HUES64 (cell line): ENCODE measurements at regions not wholly inside any gene's neighbourhood (a gene's known extent, or its start where the extent isn't known, plus 50 kb on each side); places are given as distances from the start of the nearest gene placed in this dataset.

Experiments
- H3K27ac ChIP-seq: 2 replicates; pipeline ENCODE4 v1.7.0; 2013; ENCODE audit warnings: low read depth, low read length, inconsistent platforms
- H3K27me3 ChIP-seq: 2 replicates; pipeline ENCODE4 v1.6.1; 2013; ENCODE audit warnings: mild to moderate bottlenecking, low read length; ENCODE audit not compliant: insufficient read depth
- H3K36me3 ChIP-seq: 2 replicates; pipeline ENCODE4 v1.6.1; 2013; ENCODE audit warnings: mild to moderate bottlenecking, low read length; ENCODE audit not compliant: insufficient read depth
- H3K4me1 ChIP-seq: 2 replicates; pipeline ENCODE4 v1.6.1; 2013; ENCODE audit warnings: mild to moderate bottlenecking, low read length, moderate library complexity; ENCODE audit not compliant: insufficient read depth
- H3K4me3 ChIP-seq: 2 replicates; pipeline ENCODE4 v1.5.1; 2013; ENCODE audit warnings: mild to moderate bottlenecking, low read length, moderate library complexity
- H3K9ac ChIP-seq: 2 replicates; pipeline ENCODE4 v1.6.1; 2013; ENCODE audit warnings: mild to moderate bottlenecking, low read depth, low read length
- H3K9me3 ChIP-seq: 2 replicates; pipeline ENCODE4 v1.6.1; 2013; ENCODE audit warnings: low read depth, low read length; ENCODE audit not compliant: insufficient read depth
- WGBS: fragments of 150-250, 120-280 bp; methylation state at CpG from one replicate; pipeline ENCODE4 v1.1.7; 2013; ENCODE audit warnings: missing lambda C conversion rate; 5-methylcytosine and 5-hydroxymethylcytosine counted together

- WGBS = 97% methylated on average over 2 of the region's 2 CpGs
- Histone ChIP-seq H3K9ac (no peak overlapping the region), H3K27ac (no peak overlapping the region)
Measured at GRCh38 chr6:51463321-51463720, 624.1 kb downstream of the PKHD1 start.

DNA sequence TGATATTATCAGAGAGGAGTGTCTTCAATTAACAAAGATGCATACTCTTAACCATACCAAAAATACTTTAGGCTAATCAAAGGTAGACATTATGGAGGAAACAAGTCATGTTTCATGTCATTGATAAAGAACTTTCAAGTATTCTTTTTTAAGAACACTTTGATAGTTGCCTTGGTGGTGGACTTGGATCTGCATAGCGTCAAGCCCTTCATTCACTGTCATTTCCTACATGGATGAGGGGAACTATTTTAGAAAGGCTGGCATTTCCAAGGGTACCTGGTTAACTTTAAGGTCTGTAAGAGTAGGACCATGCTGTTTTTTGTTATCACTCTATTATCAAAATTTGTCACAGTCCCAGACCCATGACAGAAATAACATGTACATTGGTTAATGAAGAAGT lies 622.5 kb downstream of the PKHD1 start:
- no peak overlapping the region for H3K4me3 ChIP-seq
- WGBS = 100% methylated on average over 1 of the region's 1 CpG
- peaks cover 5% of the 10 kb centered on the region; the same call in 1 of the 2 replicates for H3K4me1 ChIP-seq
- H3K36me3 ChIP-seq = no peaks in the 10 kb centered on the region
- H3K9ac ChIP-seq = no peak overlapping the region
- H3K27me3 ChIP-seq = no peaks in the 10 kb centered on the region
- no peaks in the 10 kb centered on the region for H3K9me3 ChIP-seq
- H3K27ac ChIP-seq = no peak overlapping the region

More at GRCh38 chr6:51463321-51463720, 624.1 kb downstream of the PKHD1 start:
- Histone ChIP-seq H3K4me1 (peaks cover 3% of the 10 kb centered on the region; the same call in 1 of the 2 replicates), H3K4me3 (no peak overlapping the region), H3K36me3 (no peaks in the 10 kb centered on the region), H3K27me3 (no peaks in the 10 kb centered on the region), H3K9me3 (no peaks in the 10 kb centered on the region)

DNA sequence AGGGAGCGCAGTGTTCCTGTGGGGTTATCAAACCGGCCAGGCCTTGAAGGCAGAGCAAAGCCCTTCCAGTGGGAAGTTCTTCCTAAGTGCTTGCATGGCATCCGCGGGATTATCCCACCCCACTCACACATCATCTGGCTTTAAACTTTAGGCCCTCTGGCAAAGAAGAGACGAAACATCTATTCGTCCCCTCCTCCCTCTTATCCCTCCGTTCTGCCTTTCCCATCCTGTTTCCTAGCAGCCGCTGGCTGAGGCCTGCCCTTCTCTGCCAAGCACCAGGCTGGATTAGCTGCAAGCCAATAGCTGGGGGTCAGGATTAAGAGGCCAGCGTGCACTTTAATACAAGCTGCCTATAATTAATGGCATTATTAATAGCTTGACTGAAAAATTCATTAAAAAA lies 621.0 kb downstream of the PKHD1 start:
- Histone ChIP-seq H3K4me1 (0 out of 2 replicates have a peak, but pooled peaks cover 3% of the 10 kb centered on the region), H3K4me3 (no peak overlapping the region), H3K9ac (no peak overlapping the region), H3K27me3 (no peaks in the 10 kb centered on the region), H3K27ac (no peak overlapping the region), H3K36me3 (no peaks in the 10 kb centered on the region), H3K9me3 (no peaks in the 10 kb centered on the region)
- WGBS = 91% methylated on average over 9 of the region's 9 CpGs

- no peaks in the 10 kb centered on the region for H3K27me3 ChIP-seq
Measured at GRCh38 chr6:51467231-51467952, 620.0 kb downstream of the PKHD1 start.

GRCh38 chr6:51468704-51469103 lies 618.7 kb downstream of the PKHD1 start:
- peaks cover 6% of the 10 kb centered on the region; the same call in 1 of the 2 replicates for H3K4me1 ChIP-seq
- H3K9me3 ChIP-seq = no peaks in the 10 kb centered on the region
- no peak overlapping the region for H3K9ac ChIP-seq
- WGBS = 81% methylated on average over 2 of the region's 3 CpGs
- no peak overlapping the region for H3K27ac ChIP-seq
- no peak overlapping the region for H3K4me3 ChIP-seq
- H3K36me3 ChIP-seq = no peaks in the 10 kb centered on the region
- H3K27me3 ChIP-seq = no peaks in the 10 kb centered on the region

More at GRCh38 chr6:51467231-51467952, 620.0 kb downstream of the PKHD1 start:
- WGBS = 93% methylated on average over 6 of the region's 6 CpGs
- H3K9ac ChIP-seq = no peak overlapping the region
- H3K9me3 ChIP-seq = no peaks in the 10 kb centered on the region
- H3K27ac ChIP-seq = no peak overlapping the region
- no peak overlapping the region for H3K4me3 ChIP-seq
- H3K4me1 ChIP-seq = 0 out of 2 replicates have a peak, but pooled peaks cover 3% of the 10 kb centered on the region
- no peaks in the 10 kb centered on the region for H3K36me3 ChIP-seq

GRCh38 chr6:51472745-51473487 lies 614.5 kb downstream of the PKHD1 start:
- no peaks in the 10 kb centered on the region for H3K27me3 ChIP-seq
- no peak overlapping the region for H3K27ac ChIP-seq
- H3K9ac ChIP-seq = no peak overlapping the region
- H3K4me3 ChIP-seq = no peak overlapping the region
- 92% methylated on average over 5 of the region's 5 CpGs for WGBS
- H3K9me3 ChIP-seq = no peaks in the 10 kb centered on the region
- H3K4me1 ChIP-seq = peaks cover 11% of the 10 kb centered on the region; the same call in 1 of the 2 replicates
- H3K36me3 ChIP-seq = no peaks in the 10 kb centered on the region

GRCh38 chr6:51474022-51474975 lies 613.1 kb downstream of the PKHD1 start:
- H3K9ac ChIP-seq = no peak overlapping the region
- no peaks in the 10 kb centered on the region for H3K9me3 ChIP-seq
- H3K36me3 ChIP-seq = no peaks in the 10 kb centered on the region
- 94% methylated on average over 9 of the region's 9 CpGs for WGBS
- H3K27me3 ChIP-seq = no peaks in the 10 kb centered on the region
- no peak overlapping the region for H3K27ac ChIP-seq
- H3K4me3 ChIP-seq = no peak overlapping the region
- peaks cover 12% of the 10 kb centered on the region; the same call in 1 of the 2 replicates for H3K4me1 ChIP-seq

- WGBS = 91% methylated on average over 7 of the region's 8 CpGs
- H3K4me3 ChIP-seq = no peak overlapping the region
- no peaks in the 10 kb centered on the region for H3K36me3 ChIP-seq
- H3K9ac ChIP-seq = no peak overlapping the region
- H3K27ac ChIP-seq = no peak overlapping the region
- H3K27me3 ChIP-seq = no peaks in the 10 kb centered on the region
- H3K9me3 ChIP-seq = no peaks in the 10 kb centered on the region
- H3K4me1 ChIP-seq = peaks cover 12% of the 10 kb centered on the region; the same call in 1 of the 2 replicates
Measured at GRCh38 chr6:51477711-51478311, 609.6 kb downstream of the PKHD1 start.

- 100% methylated on average over 1 of the region's 1 CpG for WGBS
- Histone ChIP-seq H3K9me3 (no peaks in the 10 kb centered on the region), H3K4me3 (no peak overlapping the region), H3K4me1 (peaks cover 8% of the 10 kb centered on the region; the same call in 1 of the 2 replicates), H3K27me3 (no peaks in the 10 kb centered on the region), H3K27ac (no peak overlapping the region), H3K36me3 (no peaks in the 10 kb centered on the region), H3K9ac (no peak overlapping the region)
Measured at GRCh38 chr6:51479296-51479695, 608.1 kb downstream of the PKHD1 start.

DNA sequence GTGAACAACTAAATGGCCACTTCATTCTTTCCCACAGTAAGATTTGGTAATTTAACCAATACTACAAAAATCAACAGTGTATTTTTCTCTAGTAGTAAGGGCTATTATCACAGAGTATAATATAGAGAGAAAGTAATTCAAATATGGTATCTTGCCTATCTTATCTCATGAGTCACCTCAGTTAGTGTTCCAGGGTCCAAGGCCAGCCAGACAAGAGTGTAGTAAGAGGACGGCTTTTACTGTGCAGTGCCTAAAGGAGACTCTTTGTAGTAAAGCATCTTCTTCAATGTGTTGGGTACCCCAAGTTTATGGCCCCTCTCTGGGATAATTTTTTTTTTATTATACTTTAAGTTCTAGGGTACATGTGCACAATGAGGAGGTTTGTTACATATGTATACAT lies 607.4 kb downstream of the PKHD1 start:
- 100% methylated on average over 1 of the region's 1 CpG for WGBS

More for the DNA sequence above, 607.4 kb downstream of the PKHD1 start:
- Histone ChIP-seq H3K9me3 (no peaks in the 10 kb centered on the region), H3K36me3 (no peaks in the 10 kb centered on the region), H3K27ac (no peak overlapping the region), H3K4me3 (no peak overlapping the region), H3K4me1 (peaks cover 8% of the 10 kb centered on the region; the same call in 1 of the 2 replicates), H3K27me3 (no peaks in the 10 kb centered on the region), H3K9ac (no peak overlapping the region)
